HFFc6 (cell line): ENCODE measurements at regions not wholly inside any gene's neighbourhood (a gene's known extent, or its start where the extent isn't known, plus 50 kb on each side); places are given as distances from the start of the nearest gene placed in this dataset.

ENCODE experiments used
- DNase-seq: peaks from one replicate; pipeline ENCODE4 v3.0.0-alpha.2; 2018
- H3K27ac Mint-ChIP-seq: 2 replicates; pipeline ENCODE4 v1.8.0; 2020; ENCODE audit warnings: mild to moderate bottlenecking, mixed read lengths
- H3K27me3 Mint-ChIP-seq: 2 replicates; pipeline ENCODE4 v1.8.0; 2021; ENCODE audit warnings: mild to moderate bottlenecking, moderate library complexity, mixed read lengths; ENCODE audit not compliant: insufficient read depth
- H3K36me3 Mint-ChIP-seq: 2 replicates; pipeline ENCODE4 v1.8.0; 2021; ENCODE audit warnings: low read depth, mixed read lengths
- H3K4me1 Mint-ChIP-seq: 2 replicates; pipeline ENCODE4 v1.8.0; 2020; ENCODE audit warnings: low read depth, mixed read lengths
- H3K4me3 Mint-ChIP-seq: 2 replicates; pipeline ENCODE4 v1.8.0; 2020; ENCODE audit warnings: mild to moderate bottlenecking, moderate library complexity, mixed read lengths
- H3K9me3 Mint-ChIP-seq: 2 replicates; pipeline ENCODE4 v1.8.0; 2020; ENCODE audit warnings: mild to moderate bottlenecking, mixed read lengths
- TF ChIP-seq, protein P1 (sequence below): fragments of 200-600 bp; sonication (generic); IDR thresholded peaks from 2 replicates; pipeline ENCODE4 v1.5.0; 2021; ENCODE audit warnings: antibody characterized with exemption, mild to moderate bottlenecking

DNA sequence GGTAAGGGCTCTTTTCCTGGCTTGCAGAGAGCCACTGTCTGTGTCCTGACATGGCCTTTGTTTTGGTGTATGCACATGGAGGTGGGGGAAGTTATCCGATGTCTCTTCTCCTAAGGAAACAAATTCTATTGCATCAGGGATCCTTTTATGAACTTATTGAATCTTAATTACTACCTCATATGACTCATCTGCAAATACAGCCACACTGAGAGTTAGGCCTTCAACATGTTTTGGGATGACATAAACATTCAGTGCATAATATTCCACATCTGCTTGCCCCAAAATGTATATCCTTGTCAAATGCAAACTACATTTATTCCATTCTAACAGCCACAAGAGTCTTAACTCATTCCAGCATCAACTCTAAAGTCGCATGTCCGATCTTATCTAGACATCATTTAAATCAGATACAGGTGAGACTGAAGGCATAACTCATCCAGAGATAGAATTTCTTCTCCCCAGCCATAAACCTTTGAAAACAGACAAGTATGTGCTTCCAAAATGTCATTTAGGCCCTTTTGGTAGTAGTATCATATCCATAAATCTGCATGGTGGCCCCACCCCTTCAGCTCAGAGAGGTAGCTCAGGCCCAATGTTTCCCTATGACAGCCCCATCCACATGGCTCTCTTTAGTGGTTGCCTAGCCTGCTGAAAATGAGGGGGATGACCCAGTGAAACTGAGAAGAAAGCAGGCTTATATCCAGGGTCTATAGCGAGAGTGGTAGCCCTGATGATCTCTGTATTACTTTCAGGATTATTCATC, 289.5 kb upstream of the ALCAM start:
- Mint-ChIP-seq H3K27ac (no peak overlapping the region), H3K4me3 (no peak overlapping the region), H3K9me3 (no peaks in the 10 kb centered on the region; the same call in 1 of the 2 replicates), H3K36me3 (peaks cover 13% of the 10 kb centered on the region; the same call in 1 of the 2 replicates), H3K4me1 (0 out of 2 replicates have a peak, but pooled peaks cover 6% of the 10 kb centered on the region), H3K27me3 (peaks cover 2% of the 10 kb centered on the region; the same call in 1 of the 2 replicates)
- TF ChIP-seq, protein P1, sequence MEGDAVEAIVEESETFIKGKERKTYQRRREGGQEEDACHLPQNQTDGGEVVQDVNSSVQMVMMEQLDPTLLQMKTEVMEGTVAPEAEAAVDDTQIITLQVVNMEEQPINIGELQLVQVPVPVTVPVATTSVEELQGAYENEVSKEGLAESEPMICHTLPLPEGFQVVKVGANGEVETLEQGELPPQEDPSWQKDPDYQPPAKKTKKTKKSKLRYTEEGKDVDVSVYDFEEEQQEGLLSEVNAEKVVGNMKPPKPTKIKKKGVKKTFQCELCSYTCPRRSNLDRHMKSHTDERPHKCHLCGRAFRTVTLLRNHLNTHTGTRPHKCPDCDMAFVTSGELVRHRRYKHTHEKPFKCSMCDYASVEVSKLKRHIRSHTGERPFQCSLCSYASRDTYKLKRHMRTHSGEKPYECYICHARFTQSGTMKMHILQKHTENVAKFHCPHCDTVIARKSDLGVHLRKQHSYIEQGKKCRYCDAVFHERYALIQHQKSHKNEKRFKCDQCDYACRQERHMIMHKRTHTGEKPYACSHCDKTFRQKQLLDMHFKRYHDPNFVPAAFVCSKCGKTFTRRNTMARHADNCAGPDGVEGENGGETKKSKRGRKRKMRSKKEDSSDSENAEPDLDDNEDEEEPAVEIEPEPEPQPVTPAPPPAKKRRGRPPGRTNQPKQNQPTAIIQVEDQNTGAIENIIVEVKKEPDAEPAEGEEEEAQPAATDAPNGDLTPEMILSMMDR = no peak
- no peak for DNase-seq

DNA sequence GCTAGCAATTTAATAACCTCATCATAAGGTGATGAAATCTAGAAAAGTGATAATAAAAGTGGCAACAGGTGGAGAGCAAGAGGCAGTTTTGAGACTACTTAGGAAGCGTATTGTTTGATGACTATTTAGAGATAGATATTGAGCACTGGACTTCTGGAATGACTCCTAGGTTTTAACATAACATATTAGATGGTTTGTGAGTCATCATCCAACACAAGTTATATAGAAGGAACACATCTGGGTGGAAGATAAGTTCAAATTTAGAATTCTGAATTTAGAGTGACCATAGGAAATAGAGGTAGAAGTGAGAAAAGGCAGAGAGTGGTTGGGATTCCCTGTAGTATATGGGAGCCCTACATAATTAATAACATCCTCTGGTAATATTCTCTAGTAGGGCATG, 282.8 kb upstream of the ALCAM start:
- Mint-ChIP-seq H3K27ac (no peak overlapping the region), H3K27me3 (peaks cover 2% of the 10 kb centered on the region; the same call in 1 of the 2 replicates), H3K36me3 (peaks cover 7% of the 10 kb centered on the region; the same call in 1 of the 2 replicates), H3K4me1 (peaks cover 6% of the 10 kb centered on the region; the same call in 1 of the 2 replicates), H3K9me3 (no peaks in the 10 kb centered on the region), H3K4me3 (no peak overlapping the region)
- TF ChIP-seq, protein P1 = no peak
- no peak for DNase-seq

DNA sequence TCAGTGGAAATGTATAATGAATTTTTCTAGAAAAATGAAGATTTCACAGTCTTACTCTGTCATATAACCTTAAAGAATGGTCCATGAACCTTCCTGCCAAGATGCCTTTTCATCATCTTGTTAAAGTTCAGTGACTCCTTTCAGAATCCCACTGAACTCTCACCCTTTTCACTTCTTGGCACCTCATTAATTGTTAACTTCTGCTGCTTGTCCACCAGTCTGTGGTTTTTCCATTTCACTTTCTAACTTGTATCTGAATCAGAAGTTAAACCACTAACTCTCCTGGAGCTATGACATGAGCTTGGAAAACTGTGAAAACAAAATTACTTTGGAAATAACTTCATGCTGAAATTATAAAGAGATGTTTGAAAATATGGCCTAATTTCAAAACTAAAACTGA, 281.2 kb upstream of the ALCAM start:
- Mint-ChIP-seq H3K27ac (no peak overlapping the region), H3K36me3 (peaks cover 4% of the 10 kb centered on the region; the same call in 1 of the 2 replicates), H3K4me1 (peaks cover 6% of the 10 kb centered on the region; the same call in 1 of the 2 replicates), H3K27me3 (no peaks in the 10 kb centered on the region), H3K9me3 (no peaks in the 10 kb centered on the region), H3K4me3 (no peak overlapping the region)
- TF ChIP-seq, protein P1 = no peak
- no peak for DNase-seq

DNA sequence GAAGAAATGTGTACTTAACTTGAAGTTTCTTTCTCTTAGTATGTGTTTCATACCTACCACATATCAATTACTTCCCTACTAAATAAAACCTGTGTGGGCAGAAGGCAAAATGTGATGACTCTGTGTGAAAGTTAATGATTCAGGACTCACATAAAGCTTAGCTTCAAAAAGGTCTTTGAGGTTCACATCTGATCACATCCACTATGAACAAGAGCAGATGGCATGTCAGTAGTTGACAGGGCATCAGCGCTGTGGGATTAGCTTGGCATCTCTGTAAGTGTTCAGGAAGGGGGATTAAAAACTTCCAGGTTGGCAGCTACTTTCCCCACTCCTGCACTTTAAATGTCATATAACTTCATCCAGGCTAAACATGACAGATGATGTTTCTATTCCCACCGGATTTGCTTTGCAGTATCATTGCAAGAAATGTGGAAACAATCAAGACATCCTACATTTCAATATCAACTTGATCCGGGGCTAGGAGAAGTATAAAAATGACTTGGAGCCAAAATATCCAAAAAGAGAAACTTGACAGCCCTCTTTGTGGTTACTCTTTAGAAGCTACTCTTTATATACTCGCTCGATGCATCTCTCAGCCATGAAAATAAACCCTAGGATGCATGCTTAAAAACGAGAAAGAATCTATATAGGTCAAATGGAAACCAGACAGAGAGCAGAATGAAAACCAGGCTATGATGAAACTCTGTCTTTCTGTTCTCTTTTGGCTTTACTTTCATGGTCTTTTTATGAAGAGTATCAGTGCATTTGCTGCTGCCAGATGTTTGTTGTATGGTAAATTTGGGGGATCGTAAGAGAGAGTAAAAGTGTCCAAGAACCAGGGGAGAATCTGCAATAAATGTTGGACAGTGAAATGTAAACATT, 273.1 kb upstream of the ALCAM start:
- peaks cover 15% of the 10 kb centered on the region for H3K36me3 Mint-ChIP-seq
- no peaks in the 10 kb centered on the region for H3K4me1 Mint-ChIP-seq
- H3K4me3 Mint-ChIP-seq = no peak overlapping the region

DNA sequence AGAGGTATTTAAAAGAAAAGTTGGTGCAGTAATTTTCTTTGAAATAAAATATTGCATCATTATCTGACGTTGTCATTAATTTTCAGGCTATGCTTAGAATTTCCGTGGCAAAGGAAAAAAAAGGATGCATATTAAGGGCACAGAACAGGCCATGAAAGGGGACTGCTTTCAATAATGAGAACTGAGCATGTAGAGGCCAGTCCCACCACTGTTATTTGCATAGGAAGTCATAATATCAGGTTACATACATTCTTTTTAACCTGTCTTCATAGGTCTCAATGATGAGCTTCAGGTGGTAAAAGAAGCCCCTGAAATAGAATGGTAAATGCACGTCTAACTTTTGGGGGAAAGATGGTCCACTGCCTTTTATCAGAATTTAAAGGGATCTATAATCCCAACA, 272.1 kb upstream of the ALCAM start:
- Mint-ChIP-seq H3K4me1 (no peaks in the 10 kb centered on the region), H3K4me3 (no peak overlapping the region), H3K27me3 (no peaks in the 10 kb centered on the region), H3K9me3 (peaks cover 11% of the 10 kb centered on the region; the same call in 1 of the 2 replicates), H3K36me3 (peaks cover 17% of the 10 kb centered on the region), H3K27ac (no peak overlapping the region)
- DNase-seq = no peak
- TF ChIP-seq, protein P1 = no peak

More for the DNA sequence above, 273.1 kb upstream of the ALCAM start:
- H3K27ac Mint-ChIP-seq = no peak overlapping the region
- DNase-seq = no peak
- no peaks in the 10 kb centered on the region for H3K27me3 Mint-ChIP-seq
- TF ChIP-seq, protein P1 = no peak
- peaks cover 11% of the 10 kb centered on the region; the same call in 1 of the 2 replicates for H3K9me3 Mint-ChIP-seq
